Activated naive CD8-positive, alpha-beta T cell treated with anti-CD3 and anti-CD28 coated beads, Interleukin-2, amount 50 U/mL, for 24 hours (primary cell): ENCODE measurements at regions not wholly inside any gene's neighbourhood (a gene's known extent, or its start where the extent isn't known, plus 50 kb on each side); places are given as distances from the start of the nearest gene placed in this dataset.
A peak's percentile ranks its signal among the peaks of the same experiment; 100 is the strongest.
"Not testable (repeated sequence)": the region's sequence is repeated elsewhere in the genome, so short reads cannot be mapped to it uniquely, and the experiment has no call there.

Source experiments
- ATAC-seq: fragments of 150-1000 bp; cut with Tn5 transposase; one replicate; pipeline ENCODE4 v1.10.0; 2021
- DNase-seq: peaks from one replicate; pipeline ENCODE4 v3.0.0; 2021
- H3K27ac Mint-ChIP-seq: one replicate; pipeline ENCODE4 v1.8.0; 2021; ENCODE audit warnings: mild to moderate bottlenecking, mixed read lengths
- H3K27me3 Mint-ChIP-seq: one replicate; pipeline ENCODE4 v1.8.0; 2021; ENCODE audit warnings: mixed read lengths
- H3K36me3 Mint-ChIP-seq: one replicate; pipeline ENCODE4 v1.8.0; 2021; ENCODE audit warnings: low read depth, mixed read lengths
- H3K4me1 Mint-ChIP-seq: one replicate; pipeline ENCODE4 v1.8.0; 2021; ENCODE audit warnings: mixed read lengths
- H3K4me3 Mint-ChIP-seq: one replicate; pipeline ENCODE4 v1.8.0; 2021; ENCODE audit warnings: mild to moderate bottlenecking, moderate library complexity, mixed read lengths
- H3K9me3 Mint-ChIP-seq: one replicate; pipeline ENCODE4 v1.8.0; 2021; ENCODE audit warnings: mixed read lengths

DNA sequence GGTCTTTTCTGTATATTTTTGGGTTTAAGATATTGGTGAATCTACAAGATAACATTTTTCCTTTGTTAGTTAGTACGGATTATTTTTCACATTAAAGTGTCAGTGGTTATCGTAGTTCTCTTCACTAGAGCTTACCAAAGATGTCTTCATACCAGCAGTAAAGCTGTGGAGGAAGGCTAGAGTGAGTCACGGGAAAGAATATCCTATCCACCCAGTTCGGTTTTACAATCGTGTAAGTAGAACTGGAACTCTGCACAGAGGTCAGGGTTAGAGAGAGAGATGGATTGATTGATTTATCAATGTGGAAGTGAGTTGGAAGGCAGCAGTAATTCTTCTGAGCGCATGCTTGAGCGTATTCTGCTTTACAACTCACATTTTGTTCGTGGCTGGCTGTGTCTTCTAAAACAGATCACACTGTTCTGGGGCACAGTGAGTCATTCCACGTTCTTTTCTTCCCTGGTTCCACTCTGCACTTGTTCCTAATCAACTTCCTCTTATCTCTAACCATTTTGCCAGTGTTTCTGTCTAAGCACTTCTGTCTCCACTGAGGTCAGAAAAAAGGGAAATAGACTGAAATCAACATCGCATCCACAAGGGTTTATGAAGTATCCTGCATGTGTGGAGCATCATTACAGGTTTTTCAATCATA lies 86.5 kb upstream of the ARRDC3 start:
- ATAC-seq (peak; percentile 36), DNase-seq (no peak)
- peaks cover 16% of the 10 kb centered on the region for H3K4me1 Mint-ChIP-seq
- no peak overlapping the region for H3K27ac Mint-ChIP-seq
- peaks cover 7% of the 10 kb centered on the region for H3K9me3 Mint-ChIP-seq
- H3K27me3 Mint-ChIP-seq = no peaks in the 10 kb centered on the region
- no peaks in the 10 kb centered on the region for H3K36me3 Mint-ChIP-seq
- no peak overlapping the region for H3K4me3 Mint-ChIP-seq

DNA sequence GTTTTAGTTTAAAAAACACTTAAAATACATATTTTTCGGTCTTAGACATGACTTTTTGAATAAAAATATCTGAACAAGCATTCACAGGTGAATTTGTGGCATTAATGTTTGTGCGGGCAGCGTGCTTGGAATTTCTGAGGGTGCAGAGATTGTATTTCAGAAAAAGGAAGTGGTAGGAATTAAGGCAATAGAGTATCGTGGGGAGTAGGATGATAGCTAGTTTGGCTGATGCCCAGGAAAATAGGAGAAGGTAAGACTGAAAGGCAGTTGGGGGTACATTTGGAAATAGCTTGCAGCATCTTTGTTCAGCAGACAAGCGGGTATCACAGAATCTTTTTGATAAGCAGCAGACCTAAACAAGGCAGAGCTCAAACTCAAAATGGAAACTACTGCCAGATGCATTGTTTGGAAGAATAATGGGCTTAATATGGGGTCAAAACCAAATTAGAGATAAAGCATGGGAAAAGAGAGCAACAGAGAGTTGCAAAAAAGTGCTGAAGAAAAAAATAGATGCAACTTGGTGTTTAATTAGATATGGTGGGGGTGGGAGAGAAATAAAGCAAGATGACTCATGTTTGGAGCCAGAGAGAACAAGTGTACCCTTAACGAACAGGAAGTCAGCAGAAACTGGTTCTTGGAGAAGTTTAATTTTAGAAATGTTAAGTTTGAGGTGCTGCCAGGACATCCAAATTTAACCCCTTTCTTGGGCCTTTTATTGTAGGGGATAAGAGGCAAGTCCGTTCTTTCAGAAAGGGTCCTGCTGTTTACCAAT lies 85.7 kb upstream of the ARRDC3 start:
- no peak for DNase-seq
- Mint-ChIP-seq H3K4me3 (peak overlapping the region; percentile 28), H3K9me3 (peaks cover 9% of the 10 kb centered on the region), H3K27me3 (no peaks in the 10 kb centered on the region), H3K27ac (no peak overlapping the region), H3K36me3 (no peaks in the 10 kb centered on the region), H3K4me1 (peaks cover 16% of the 10 kb centered on the region)
- no peak for ATAC-seq

DNA sequence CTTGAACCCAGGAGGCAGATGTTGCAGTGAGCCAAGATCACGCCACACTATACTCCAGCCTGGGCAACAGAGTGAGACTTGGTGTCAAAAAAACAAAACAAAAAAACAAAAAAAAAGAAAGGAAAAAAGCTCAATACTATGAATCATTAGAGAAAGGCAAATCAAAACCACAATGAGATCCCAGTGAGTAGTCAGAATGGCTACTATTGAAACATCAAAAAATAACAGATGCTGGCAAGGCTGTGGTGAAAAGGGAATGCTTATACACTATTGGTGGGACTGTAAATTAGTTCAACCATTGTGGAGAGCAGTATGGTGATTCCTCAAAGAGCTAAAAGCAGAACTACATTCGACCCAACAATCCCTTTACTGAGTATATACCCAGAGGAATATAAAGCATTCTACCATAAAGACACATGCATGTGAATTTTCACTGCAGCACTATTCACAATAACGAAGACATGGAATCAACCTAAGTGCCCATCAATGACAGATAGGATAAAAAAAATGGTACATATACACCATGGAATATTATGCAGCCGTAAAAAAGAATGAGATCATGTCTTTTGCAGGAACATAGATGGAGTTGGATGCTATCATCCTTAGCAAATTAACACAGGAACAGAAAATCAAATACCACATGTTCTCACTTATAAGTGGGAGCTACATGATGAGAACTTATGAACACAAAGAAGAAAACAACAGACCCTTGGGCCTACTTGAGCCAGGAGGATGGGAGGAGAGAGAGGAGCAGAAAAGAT lies 81.9 kb upstream of the ARRDC3 start:
- DNase-seq (no peak), ATAC-seq (no peak)
- H3K36me3 Mint-ChIP-seq = no peaks in the 10 kb centered on the region

DNA sequence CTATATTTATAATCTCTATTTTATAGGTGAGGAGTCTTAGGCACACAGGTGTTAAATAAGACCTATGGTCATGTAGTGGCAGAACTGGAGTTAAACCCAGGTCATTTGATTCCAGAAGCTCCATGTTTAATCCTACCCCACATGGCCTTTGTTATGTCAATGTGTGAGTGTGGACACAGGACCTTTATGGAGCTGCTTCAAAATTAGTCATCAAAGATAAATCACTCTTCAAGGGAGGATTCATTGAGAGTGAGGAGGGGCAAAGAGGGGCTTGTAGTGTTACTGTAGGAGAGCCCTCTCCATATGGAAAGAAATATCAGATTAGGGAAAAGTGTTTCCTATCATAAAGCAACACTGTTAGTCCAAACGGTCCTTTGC lies 74.6 kb upstream of the ARRDC3 start:
- no peak overlapping the region for H3K4me3 Mint-ChIP-seq

More for the DNA sequence above, 81.9 kb upstream of the ARRDC3 start:
- Mint-ChIP-seq H3K4me1 (peaks cover 16% of the 10 kb centered on the region), H3K4me3 (no peak overlapping the region), H3K27ac (no peak overlapping the region), H3K9me3 (peaks cover 22% of the 10 kb centered on the region), H3K27me3 (no peaks in the 10 kb centered on the region)

DNA sequence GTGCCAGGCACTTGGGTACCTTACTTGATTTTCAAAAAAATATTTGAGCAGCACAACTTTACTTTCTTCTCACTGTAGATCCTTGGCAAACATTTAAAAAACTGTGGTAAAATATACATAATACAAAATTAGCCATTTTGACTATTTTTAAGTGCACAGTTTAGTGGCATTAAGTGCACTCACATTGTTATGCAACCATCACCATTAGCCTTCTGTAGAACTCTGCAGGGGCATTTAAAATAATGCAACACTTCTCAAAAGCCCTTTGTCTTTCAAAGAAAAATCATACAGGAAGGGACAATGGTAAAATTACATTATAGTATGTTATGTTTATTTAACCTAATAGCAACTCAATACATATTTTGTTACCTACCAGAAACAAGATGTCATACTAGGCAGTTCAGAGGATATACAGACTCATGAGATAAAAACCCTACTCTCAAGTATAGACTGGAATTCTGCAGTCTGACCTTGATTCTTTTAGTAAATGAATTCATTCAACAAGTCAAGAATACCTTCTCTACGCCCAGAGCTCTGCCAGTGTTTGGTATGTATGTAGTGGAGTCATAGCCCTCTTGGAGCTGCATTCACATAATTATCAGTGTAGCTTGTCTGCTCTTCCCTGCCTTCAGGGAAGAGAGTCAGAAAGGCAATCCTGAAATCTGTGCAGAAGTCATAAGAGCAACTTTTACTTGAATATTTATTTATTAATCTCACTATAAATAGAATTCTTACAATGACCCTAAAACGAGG lies 74.0 kb upstream of the ARRDC3 start:
- no peak overlapping the region for H3K27ac Mint-ChIP-seq
- no peak overlapping the region for H3K4me3 Mint-ChIP-seq
- no peaks in the 10 kb centered on the region for H3K36me3 Mint-ChIP-seq
- no peaks in the 10 kb centered on the region for H3K4me1 Mint-ChIP-seq
- no peak for DNase-seq
- no peaks in the 10 kb centered on the region for H3K27me3 Mint-ChIP-seq
- no peak for ATAC-seq
- H3K9me3 Mint-ChIP-seq = no peaks in the 10 kb centered on the region

More for the DNA sequence above, 74.6 kb upstream of the ARRDC3 start:
- Mint-ChIP-seq H3K36me3 (no peaks in the 10 kb centered on the region), H3K9me3 (peaks cover 6% of the 10 kb centered on the region), H3K27me3 (no peaks in the 10 kb centered on the region), H3K27ac (no peak overlapping the region), H3K4me1 (no peaks in the 10 kb centered on the region)
- no peak for DNase-seq
- ATAC-seq = no peak

DNA sequence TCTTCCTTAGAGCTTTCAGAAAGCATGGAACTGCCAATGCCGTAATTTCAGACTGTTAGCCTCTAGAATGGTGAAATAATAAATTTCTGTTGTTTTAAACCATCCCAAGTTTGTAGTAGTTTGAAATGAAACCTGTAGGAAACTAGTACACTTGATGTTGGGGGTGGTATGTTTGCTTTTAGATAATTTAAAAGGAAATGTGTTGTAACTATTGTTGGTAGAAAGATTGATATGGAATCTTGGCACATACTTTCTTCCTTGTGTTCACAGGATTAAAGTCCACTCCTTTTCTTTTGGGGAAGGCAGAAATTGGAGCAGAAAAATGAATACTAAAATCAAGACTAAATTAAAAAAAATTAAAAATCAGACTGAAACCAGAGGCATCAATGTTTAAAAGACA lies 66.0 kb upstream of the ARRDC3 start:
- ATAC-seq (no peak), DNase-seq (no peak)
- peaks cover 2% of the 10 kb centered on the region for H3K4me1 Mint-ChIP-seq
- H3K36me3 Mint-ChIP-seq = peaks cover 4% of the 10 kb centered on the region
- no peak overlapping the region for H3K27ac Mint-ChIP-seq
- no peaks in the 10 kb centered on the region for H3K27me3 Mint-ChIP-seq
- H3K9me3 Mint-ChIP-seq = no peaks in the 10 kb centered on the region
- no peak overlapping the region for H3K4me3 Mint-ChIP-seq

DNA sequence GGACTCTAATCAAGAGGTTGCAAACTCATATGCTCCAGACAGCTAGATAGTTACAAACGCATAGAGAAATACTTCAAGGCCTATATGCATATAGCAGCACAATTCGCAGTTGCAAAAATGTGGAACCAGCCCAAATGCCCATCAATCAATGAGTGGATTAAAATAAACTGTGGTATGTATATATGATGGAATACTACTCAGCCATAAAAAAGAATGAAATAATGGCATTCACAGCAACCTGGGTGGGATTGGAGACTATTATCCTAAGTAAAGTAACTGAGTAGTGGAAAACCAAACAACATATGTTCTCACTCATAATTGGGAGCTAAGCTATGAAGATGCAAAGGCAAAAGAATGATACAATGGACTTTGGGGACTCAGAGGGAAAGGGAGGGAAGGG lies 65.0 kb upstream of the ARRDC3 start:
- not testable (repeated sequence) for H3K4me1 Mint-ChIP-seq, H3K27ac Mint-ChIP-seq, H3K4me3 Mint-ChIP-seq, DNase-seq, ATAC-seq, H3K9me3 Mint-ChIP-seq, H3K36me3 Mint-ChIP-seq, H3K27me3 Mint-ChIP-seq

DNA sequence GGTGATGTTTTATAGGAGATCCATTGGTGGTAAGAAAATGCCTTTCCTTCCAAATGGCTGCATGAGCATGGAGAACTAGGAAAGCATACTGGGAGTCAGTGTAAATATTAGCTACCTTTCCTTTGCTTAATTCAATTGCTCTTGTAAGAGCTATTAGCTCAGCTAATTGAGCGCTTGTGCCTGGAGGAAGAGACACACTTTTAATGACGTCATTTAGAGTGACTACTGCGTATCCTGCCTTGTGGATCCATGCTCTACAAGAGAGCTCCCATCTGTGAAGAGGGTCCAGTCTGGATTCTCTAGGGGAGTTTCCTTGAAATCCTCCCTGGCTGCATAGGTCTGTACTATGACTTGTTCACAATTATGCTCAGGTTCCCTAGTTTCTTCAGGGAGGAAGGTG lies 63.8 kb upstream of the ARRDC3 start:
- not testable (repeated sequence) for H3K27me3 Mint-ChIP-seq, DNase-seq, H3K4me1 Mint-ChIP-seq, H3K27ac Mint-ChIP-seq, H3K36me3 Mint-ChIP-seq, H3K4me3 Mint-ChIP-seq, H3K9me3 Mint-ChIP-seq, ATAC-seq

DNA sequence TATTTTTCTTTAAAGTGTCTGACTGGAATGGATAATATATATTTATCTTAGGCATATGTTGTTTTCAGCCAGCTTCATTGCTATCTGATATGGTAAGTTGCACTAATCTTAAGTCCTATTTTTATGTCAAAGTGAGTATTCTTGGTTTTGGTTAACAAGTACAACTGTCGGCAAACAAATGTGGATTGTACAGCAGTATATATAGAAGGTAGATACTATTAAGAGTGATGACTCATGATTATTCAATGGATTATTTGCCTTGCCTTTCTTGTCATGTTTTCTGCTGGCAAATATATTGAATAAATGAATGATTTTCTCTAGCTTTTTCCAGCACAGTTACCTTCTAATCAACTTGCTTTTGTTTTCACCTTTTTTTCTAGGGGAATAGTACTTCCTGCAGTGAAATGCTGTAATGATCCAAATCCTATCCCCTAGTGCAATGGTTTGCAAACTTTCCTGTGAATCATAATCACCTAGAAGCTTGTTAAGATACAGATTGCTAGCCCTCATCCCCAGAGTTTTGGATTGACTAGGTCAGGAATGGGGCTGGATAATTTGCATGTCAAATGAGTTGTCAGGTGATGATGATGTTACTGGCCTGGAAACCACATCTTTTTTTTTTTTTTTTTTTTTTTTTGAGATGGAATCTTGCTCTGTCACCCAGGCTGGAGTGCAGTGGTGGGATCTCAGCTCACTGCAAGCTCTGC lies 60.8 kb upstream of the ARRDC3 start:
- H3K4me1 Mint-ChIP-seq = no peaks in the 10 kb centered on the region
- H3K4me3 Mint-ChIP-seq = no peak overlapping the region
- no peaks in the 10 kb centered on the region for H3K9me3 Mint-ChIP-seq
- DNase-seq = no peak
- no peak for ATAC-seq
- no peak overlapping the region for H3K27ac Mint-ChIP-seq
- H3K27me3 Mint-ChIP-seq = no peaks in the 10 kb centered on the region
- peaks cover 4% of the 10 kb centered on the region for H3K36me3 Mint-ChIP-seq

DNA sequence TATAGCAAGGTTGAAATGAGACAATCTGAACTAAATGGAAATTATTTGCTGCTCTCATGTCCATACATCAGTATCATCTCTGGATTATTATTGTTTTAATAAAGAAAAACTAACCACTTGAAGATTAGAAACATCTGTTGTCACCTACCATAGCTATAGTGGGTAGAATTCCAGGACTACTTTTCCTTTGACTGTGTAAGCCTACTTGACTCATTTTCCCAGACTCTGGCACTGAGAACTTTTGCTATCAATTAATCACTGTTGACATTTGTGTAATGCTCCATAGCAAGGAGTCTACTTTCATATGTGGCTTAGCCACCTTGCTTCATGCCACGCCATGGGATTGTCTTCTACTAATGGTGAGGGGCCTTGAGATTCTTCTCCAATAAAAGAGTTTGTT lies 59.9 kb upstream of the ARRDC3 start:
- Mint-ChIP-seq H3K36me3 (peaks cover 4% of the 10 kb centered on the region), H3K4me1 (no peaks in the 10 kb centered on the region), H3K9me3 (no peaks in the 10 kb centered on the region), H3K4me3 (no peak overlapping the region), H3K27me3 (no peaks in the 10 kb centered on the region), H3K27ac (no peak overlapping the region)
- DNase-seq (no peak), ATAC-seq (no peak)

DNA sequence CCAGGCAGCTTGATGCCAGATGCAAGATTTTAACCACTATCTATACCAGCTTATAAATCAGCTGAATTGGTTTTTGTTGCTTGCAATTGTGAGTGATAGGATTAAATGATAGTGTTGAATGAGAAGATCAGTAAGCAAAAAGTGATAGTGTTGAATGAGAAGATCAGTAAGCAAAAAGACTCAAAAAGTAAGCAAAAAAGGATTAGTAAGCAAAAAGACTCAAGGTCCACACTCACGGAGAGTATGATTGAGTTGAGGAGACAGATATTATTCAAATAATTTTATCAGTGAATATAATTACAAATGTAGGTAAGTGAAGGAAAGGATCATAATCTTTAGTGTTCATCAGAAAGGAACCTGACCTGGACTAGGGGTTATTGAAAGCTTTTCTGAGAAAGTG lies 58.0 kb upstream of the ARRDC3 start:
- no peaks in the 10 kb centered on the region for H3K27me3 Mint-ChIP-seq
- peaks cover 5% of the 10 kb centered on the region for H3K4me1 Mint-ChIP-seq
- H3K9me3 Mint-ChIP-seq = no peaks in the 10 kb centered on the region
- H3K27ac Mint-ChIP-seq = no peak overlapping the region
- H3K36me3 Mint-ChIP-seq = no peaks in the 10 kb centered on the region
- no peak overlapping the region for H3K4me3 Mint-ChIP-seq
- ATAC-seq (no peak), DNase-seq (no peak)

DNA sequence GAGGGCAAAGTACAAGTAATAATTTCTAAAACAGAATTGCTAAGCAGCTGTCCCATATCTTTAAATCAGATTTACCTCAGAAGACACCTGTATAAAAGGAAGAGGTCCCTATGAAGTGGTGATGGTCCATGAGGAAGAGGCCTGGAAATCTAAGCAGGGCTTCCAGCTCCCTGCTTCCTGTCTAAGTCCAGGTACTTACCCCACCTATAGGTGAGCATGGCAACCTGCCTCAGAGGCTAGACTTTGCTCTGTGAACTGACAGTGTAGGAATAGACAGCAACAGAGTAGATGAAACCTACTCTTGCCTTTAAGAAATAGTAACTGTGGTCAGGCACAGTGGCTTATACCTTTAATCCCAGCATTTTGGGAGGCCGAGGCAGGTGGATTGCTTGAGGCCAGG lies 55.8 kb upstream of the ARRDC3 start:
- ATAC-seq = no peak
- no peak for DNase-seq
- Mint-ChIP-seq H3K27me3 (no peaks in the 10 kb centered on the region), H3K27ac (no peak overlapping the region), H3K36me3 (no peaks in the 10 kb centered on the region), H3K4me1 (peaks cover 26% of the 10 kb centered on the region), H3K4me3 (no peak overlapping the region), H3K9me3 (no peaks in the 10 kb centered on the region)

DNA sequence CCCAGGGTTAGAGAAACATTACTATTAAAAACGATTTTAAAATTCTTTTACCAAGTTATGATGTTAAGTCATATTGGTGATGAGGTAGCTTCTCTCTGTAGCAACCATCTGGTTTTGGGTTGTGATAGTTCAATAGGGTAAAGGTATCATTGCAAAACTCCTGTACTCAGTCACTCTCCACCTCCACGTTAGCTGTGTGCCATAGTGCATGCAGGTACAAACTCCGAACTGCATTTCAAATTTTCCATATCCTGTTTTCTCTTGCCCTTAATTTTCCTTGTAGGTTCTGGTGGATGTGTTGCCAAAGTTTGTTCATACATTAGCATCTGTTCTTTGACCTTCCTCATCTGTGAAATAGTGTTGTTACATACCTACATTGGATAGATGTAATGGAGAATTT lies 53.1 kb upstream of the ARRDC3 start:
- DNase-seq (no peak), ATAC-seq (no peak)
- H3K4me1 Mint-ChIP-seq = peaks cover 30% of the 10 kb centered on the region
- H3K36me3 Mint-ChIP-seq = no peaks in the 10 kb centered on the region
- H3K27me3 Mint-ChIP-seq = no peaks in the 10 kb centered on the region
- no peak overlapping the region for H3K4me3 Mint-ChIP-seq
- no peak overlapping the region for H3K27ac Mint-ChIP-seq
- no peaks in the 10 kb centered on the region for H3K9me3 Mint-ChIP-seq

DNA sequence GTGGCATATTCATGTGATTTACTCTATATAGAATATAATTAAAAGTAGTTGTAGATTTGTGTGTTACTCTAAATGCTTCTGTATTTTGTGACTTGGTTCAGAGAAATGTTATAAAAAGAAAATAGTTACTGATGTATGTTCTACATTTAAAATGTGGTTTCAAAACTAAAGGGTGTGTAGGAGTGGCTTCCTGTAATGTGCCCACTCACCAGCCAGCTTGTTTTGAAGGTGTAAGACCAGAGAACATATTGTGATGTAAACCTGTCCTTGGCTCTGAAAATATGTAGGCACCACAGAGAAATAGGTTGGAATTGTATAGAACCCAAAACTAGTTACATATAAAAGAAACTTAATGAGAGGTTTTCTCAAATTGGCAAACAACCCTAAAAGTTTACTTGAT lies 51.2 kb upstream of the ARRDC3 start:
- Mint-ChIP-seq H3K9me3 (peaks cover 4% of the 10 kb centered on the region), H3K4me3 (no peak overlapping the region), H3K36me3 (no peaks in the 10 kb centered on the region), H3K27ac (peak overlapping the region; percentile 55), H3K27me3 (no peaks in the 10 kb centered on the region), H3K4me1 (peaks cover 30% of the 10 kb centered on the region)
- DNase-seq = peak; percentile 4
- ATAC-seq = peak; percentile 61
